ENCODE measurements at regions not wholly inside any gene's neighbourhood (a gene's known extent, or its start where the extent isn't known, plus 50 kb on each side); places are given as distances from the start of the nearest gene placed in this dataset.
"Not testable (repeated sequence)": the region's sequence is repeated elsewhere in the genome, so short reads cannot be mapped to it uniquely, and the experiment has no call there.

DNA sequence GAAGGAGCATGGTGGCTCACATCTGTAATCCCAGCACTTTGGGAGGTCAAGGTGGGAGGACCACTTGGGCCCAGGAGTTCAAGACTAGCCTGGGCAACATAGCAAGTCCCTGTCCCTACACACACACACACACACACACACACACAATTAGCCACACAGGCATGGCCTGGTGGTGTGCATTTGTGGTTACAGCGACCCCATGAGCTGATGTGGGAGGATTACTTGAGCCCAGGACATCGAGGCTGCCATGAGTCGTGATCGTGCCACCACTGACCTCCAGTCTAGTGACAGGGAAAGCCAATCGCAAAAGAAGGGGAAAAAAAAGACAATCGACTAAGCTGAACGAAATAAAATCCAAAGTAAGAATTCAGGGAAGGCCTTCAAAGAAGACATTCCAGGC, 67.9 kb downstream of the TBX3 start:
- DNase-seq (ENCODE audit: low read depth, low spot score): no peak

- no peak for DNase-seq (ENCODE audit: low read depth, low spot score)
Measured at GRCh38 chr12:114614040-114614439, 69.9 kb downstream of the TBX3 start.

- no peak for DNase-seq (ENCODE audit: low read depth, low spot score)
Measured at GRCh38 chr12:114612062-114612461, 71.9 kb downstream of the TBX3 start.

DNA sequence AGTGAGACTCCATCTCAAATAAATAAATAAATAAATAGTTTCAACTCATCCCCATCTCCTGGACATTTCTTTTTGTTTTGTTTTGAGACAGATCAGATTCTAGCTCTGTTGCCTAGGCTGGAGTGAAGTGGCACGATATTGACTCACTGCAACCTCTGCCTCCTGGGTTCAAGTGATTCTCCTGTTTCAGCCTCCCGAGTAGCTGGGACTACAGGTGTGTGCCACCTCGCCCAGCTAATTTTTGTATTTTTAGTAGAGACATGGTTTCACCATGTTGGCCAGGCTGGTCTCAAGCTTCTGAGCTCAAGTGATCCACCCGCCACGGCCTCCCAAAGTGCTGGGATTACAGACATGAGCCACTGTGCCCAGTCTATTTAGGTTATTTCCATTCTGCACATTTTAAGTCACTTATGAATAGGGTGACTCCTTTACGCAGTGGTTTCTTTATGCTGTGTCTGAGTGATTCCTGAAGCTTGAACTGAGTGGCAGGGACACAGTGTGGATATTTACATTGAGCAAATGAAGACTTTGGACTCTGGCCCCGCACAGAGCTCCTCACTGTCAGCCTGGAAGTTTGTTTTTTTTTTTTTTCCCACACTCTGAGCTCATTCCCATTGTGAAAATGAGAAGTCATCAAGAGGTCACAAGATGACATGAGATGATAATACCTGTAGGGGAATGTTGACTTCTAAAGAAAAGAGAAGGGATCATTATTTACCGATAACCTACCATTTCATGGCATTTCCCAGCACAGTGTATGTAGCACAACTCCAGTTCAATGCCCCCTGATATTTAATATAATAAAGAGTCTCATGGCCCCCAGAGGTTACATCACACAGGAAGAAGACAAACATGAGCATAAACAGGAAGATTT, 72.6 kb downstream of the TBX3 start:
- DNase-seq (ENCODE audit: low read depth, low spot score): no peak

DNA sequence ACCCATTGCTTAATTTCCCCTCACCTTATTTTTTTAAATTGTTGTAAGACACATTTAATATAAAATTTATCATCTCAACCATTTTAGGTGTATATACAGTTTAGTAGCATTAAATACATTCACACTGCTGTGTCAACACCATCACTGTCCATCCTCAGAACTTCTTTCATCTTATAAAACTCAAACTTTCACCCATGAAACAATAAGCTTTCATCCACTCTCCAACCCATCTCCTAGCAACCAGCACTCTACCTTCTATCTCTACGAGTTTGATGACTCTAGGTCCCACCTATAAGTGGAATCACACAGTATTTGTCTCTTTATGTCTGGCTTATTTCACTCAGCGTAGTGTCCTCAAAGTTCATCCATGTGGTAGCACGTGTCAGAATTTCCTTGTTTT, 75.5 kb downstream of the TBX3 start:
- DNase-seq (ENCODE audit: low read depth, low spot score): no peak

GRCh38 chr12:114605918-114606317, 78.1 kb downstream of the TBX3 start:
- DNase-seq (ENCODE audit: low read depth, low spot score): no peak

- DNase-seq (ENCODE audit: low read depth, low spot score): no peak
Measured at GRCh38 chr12:114604606-114605005, 79.4 kb downstream of the TBX3 start.

DNA sequence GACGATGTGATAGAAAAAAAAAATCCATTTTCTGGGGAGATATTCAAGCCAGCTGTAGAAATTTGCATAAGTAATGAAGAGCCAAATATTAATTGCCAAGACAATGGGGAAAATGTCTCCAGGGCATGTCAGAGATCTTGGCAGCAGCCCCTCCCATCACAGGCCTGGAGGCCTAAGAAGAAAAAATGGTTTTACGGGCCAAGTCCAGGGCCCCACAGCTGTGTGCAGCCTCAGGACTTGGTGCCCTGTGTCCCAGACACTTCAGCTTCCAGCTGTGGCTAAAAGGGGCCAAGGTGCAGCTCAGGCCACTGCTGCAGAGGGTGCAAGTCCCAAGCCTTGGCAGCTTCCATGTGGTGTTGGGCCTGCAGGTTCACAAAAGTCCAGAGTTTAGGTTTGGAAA, 83.4 kb downstream of the TBX3 start:
- DNase-seq (ENCODE audit: low read depth, low spot score): not testable (repeated sequence)

- no peak for DNase-seq (ENCODE audit: low read depth, low spot score)
Measured at GRCh38 chr12:114598111-114598510, 85.9 kb downstream of the TBX3 start.

- DNase-seq (ENCODE audit: low read depth, low spot score): no peak
Measured at GRCh38 chr12:114592946-114593345, 91.0 kb downstream of the TBX3 start.

- no peak for DNase-seq (ENCODE audit: low read depth, low spot score)
Measured at GRCh38 chr12:114588061-114588460, 95.9 kb downstream of the TBX3 start.

- no peak for DNase-seq (ENCODE audit: low read depth, low spot score)
Measured at GRCh38 chr12:114580306-114580705, 103.7 kb downstream of the TBX3 start.

GRCh38 chr12:114579389-114579788, 104.6 kb downstream of the TBX3 start:
- DNase-seq (ENCODE audit: low read depth, low spot score): no peak

DNA sequence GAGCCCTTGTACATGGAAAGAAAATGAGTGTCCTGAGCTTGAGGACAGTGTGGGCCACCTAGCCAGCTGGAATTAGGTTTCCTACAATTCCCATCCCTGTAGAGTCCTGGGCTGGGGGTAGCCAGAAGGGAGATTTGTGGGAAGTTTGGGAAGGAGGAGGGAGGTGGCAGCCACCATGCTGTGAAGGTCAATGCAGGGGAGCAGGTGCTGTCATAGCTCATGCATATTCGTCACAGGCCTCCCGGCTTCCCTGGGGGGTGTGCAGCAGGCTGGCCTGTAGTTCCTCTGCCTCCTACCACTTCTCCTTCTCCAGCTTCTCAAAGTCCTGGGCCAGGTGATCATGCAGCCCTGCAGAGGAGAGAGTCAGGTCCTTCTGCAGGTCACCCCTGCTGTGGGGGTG, 121.3 kb downstream of the TBX3 start:
- DNase-seq (ENCODE audit: low read depth, low spot score): peak; percentile 10

DNA sequence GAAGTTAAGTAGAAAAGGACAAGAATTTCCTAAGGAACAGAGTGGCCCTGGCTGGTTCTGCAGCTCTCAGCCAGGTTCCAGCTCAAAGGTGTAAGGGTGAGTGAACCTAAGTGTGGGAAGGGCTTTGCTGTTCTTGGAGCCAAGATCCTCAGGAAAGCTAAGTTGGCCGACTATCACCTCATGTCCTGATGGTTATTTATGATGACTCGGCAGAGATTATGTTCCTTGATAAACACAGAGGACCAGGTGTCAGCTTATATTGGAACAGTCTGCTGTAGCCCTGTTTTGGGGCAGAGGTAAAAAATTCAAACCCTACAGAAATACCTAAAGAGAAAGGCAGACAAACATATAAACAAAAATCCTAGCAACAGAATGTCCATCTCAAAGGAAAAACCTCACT, 128.5 kb downstream of the TBX3 start:
- DNase-seq (ENCODE audit: low read depth, low spot score): no peak

- no peak for DNase-seq (ENCODE audit: low read depth, low spot score)
Measured at GRCh38 chr12:114547636-114548035, 136.3 kb downstream of the TBX3 start.

GRCh38 chr12:114530417-114530816, 124.5 kb upstream of the TBX5 start:
- DNase-seq (ENCODE audit: low read depth, low spot score): no peak

DNA sequence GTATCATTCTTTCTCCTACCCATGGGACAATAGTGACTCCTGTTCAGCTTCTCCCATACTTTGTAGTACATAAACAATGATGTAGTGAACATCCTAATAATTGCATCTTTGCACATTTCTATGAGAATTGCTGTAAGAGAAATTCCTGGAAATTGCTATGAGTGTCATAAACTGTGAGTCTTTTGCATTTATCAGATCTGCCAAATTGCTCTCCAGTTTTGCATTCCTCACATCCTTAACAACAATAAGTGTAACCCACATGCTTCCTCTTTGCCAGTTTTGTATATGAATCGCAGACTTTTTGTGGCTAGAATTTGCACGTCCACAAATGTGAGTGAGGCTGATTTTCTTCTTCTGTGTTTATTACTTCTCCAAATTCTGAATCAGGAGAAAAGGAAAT, 124.0 kb upstream of the TBX5 start:
- no peak for DNase-seq (ENCODE audit: low read depth, low spot score)

GRCh38 chr12:114528766-114529165, 122.8 kb upstream of the TBX5 start:
- DNase-seq (ENCODE audit: low read depth, low spot score): no peak

DNA sequence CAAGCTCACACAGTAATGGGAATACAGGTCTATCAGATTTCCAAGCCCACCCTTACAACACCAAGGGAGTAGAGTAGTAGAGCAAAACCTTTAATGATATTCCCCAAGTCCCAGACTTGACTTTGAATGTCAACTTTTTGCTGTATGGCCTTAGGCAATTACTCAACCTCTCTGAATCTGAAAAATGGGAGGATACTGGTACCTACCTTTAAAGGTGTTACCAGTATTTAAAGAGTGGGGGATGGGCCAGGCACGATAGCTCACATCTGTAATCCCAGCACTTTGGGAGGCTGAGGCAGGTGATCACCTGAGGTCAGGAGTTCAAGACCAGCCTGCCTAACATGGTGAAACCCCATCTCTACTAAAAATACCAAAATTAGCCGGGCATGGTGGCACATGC, 115.2 kb upstream of the TBX5 start:
- DNase-seq (ENCODE audit: low read depth, low spot score): not testable (repeated sequence)

- DNase-seq (ENCODE audit: low read depth, low spot score): peak; percentile 4
Measured at GRCh38 chr12:114512351-114512750, 106.4 kb upstream of the TBX5 start.

- peak; percentile 88 for DNase-seq (ENCODE audit: low read depth, low spot score)
Measured at GRCh38 chr12:114508529-114509129, 102.7 kb upstream of the TBX5 start.

DNA sequence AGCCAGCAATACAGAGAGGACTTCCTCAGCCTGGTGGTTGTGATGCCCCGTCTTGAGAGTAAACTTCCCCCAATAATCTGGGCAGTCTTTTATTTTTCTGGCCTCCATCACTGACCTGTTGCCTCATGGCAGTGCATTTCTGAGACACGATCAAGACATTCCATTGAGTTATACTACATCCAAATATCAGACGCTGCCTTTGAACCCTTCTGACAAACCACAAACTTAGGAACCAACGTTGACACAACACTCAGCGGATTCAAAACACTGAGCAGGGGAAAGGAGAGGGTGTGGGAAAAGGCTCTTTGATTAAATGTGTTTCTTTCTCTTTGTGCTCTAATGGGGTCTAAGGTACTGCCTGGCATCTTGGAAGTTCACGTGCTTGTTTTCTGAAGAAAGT, 100.7 kb upstream of the TBX5 start:
- DNase-seq (ENCODE audit: low read depth, low spot score): no peak
